Mesendoderm (in vitro differentiated cells): ENCODE measurements at regions not wholly inside any gene's neighbourhood (a gene's known extent, or its start where the extent isn't known, plus 50 kb on each side); places are given as distances from the start of the nearest gene placed in this dataset.

Experiments
- DNase-seq: peaks from one replicate; pipeline ENCODE4 v3.0.0; 2013
- H2AK5ac ChIP-seq: 2 replicates; pipeline ENCODE4 v1.6.1; 2013; ENCODE audit warnings: low read length, inconsistent platforms
- H2BK120ac ChIP-seq: 2 replicates; pipeline ENCODE4 v1.6.1; 2013; ENCODE audit warnings: low read depth, mild to moderate bottlenecking, low read length, moderate library complexity, mixed read lengths
- H2BK15ac ChIP-seq: replicated peaks from 2 replicates; pipeline ENCODE4 v1.6.1; 2013; ENCODE audit warnings: low read depth, mild to moderate bottlenecking, moderate library complexity
- H2BK5ac ChIP-seq: 2 replicates; pipeline ENCODE4 v1.6.1; 2013; ENCODE audit warnings: low read length, inconsistent platforms
- H3K18ac ChIP-seq: 2 replicates; pipeline ENCODE4 v1.6.1; 2013; ENCODE audit warnings: mild to moderate bottlenecking, low read length, mixed read lengths
- H3K23ac ChIP-seq: one replicate; pipeline ENCODE4 v1.6.1; 2013; ENCODE audit warnings: low read length
- H3K27ac ChIP-seq: 2 replicates; pipeline ENCODE4 v1.5.1; 2013; ENCODE audit warnings: low read depth, mild to moderate bottlenecking, inconsistent platforms, low read length, moderate library complexity
- H3K27me3 ChIP-seq: 2 replicates; pipeline ENCODE4 v1.6.1; 2013; ENCODE audit warnings: low read length, control low read depth, mild to moderate bottlenecking, inconsistent platforms; ENCODE audit not compliant: insufficient read depth, poor library complexity
- H3K36me3 ChIP-seq: 2 replicates; pipeline ENCODE4 v1.6.1; 2013; ENCODE audit warnings: low read length, inconsistent platforms; ENCODE audit not compliant: control insufficient read depth, insufficient read depth
- H3K4ac ChIP-seq: one replicate; pipeline ENCODE4 v1.6.1; 2013; ENCODE audit warnings: low read depth, mild to moderate bottlenecking, low read length, moderate library complexity
- H3K4me1 ChIP-seq: 2 replicates; pipeline ENCODE4 v1.6.1; 2013; ENCODE audit warnings: low read depth, low read length, inconsistent platforms; ENCODE audit not compliant: control insufficient read depth
- H3K4me2 ChIP-seq: 2 replicates; pipeline ENCODE4 v1.6.1; 2013; ENCODE audit warnings: low read length
- H3K4me3 ChIP-seq: 2 replicates; pipeline ENCODE4 v1.5.1; 2013; ENCODE audit warnings: mild to moderate bottlenecking, low read length
- H3K56ac ChIP-seq: one replicate; pipeline ENCODE4 v1.6.1; 2013; ENCODE audit warnings: low read length
- H3K79me1 ChIP-seq: 2 replicates; pipeline ENCODE4 v1.6.1; 2013; ENCODE audit warnings: low read length, inconsistent platforms
- H3K79me2 ChIP-seq: 2 replicates; pipeline ENCODE4 v1.6.1; 2013; ENCODE audit warnings: mild to moderate bottlenecking, low read length; ENCODE audit not compliant: control insufficient read depth, insufficient read depth
- H3K9ac ChIP-seq: 2 replicates; pipeline ENCODE4 v1.6.1; 2013; ENCODE audit warnings: low read length, inconsistent platforms
- H4K5ac ChIP-seq: one replicate; pipeline ENCODE4 v1.6.1; 2013; ENCODE audit warnings: low read length
- H4K8ac ChIP-seq: one replicate; pipeline ENCODE4 v1.6.1; 2013; ENCODE audit warnings: low read depth, mild to moderate bottlenecking, control low read depth, low read length, moderate library complexity
- WGBS: extraction: QIAGEN DNeasy Blood & Tissue Kit; methylation state at CpG from one replicate; pipeline ENCODE4 v1.1.7; 2013; ENCODE audit warnings: low lambda C conversion rate, missing lambda C conversion rate; ENCODE audit not compliant: insufficient coverage; ENCODE audit errors: extremely low coverage; 5-methylcytosine and 5-hydroxymethylcytosine counted together

DNA sequence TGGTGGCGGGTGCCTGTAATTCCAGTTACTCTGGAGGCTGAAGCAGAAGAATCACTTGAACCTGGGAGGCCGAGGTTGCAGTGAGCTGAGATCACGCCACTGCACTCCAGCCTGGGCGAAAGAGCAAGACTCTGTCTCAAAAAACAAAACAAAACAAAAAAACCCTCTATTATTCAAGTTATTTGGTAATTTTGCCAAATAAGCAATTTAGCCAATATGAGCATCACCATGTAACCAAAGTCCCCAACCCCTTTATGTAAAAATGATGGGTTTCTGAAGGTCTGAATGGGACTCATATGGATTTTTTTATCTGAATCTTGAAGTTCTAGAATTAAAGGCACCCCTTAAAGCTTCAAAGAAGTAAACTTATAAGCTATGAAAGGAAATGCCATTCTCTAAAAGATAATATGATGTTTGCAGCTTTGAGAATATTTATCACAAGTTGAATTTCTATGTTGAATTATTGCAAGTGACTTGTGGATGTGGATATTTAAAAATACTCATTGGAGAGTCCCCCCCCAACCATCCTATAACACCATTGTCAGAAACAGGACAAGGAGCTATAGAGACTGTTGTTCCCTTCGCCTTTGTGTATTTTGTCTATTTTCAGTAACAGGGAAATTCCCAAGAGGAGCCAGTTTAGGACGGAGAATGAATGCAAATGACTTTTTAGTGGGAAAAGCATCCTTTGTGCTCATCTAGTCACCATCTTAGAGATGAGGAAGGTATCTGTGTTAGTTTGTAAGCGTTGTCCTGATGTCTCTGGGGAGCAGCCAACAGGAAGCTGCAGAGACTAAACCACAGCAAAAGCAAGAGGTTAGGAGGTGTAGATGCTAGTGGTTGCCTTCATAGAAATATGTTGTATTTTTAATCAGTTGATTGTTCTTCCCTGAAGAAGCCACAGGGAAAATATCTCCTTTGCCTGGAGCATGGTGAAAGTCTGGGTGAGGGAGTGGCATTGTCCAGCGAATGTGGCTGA is 68.3 kb downstream of the TET3 start:
- no peak overlapping the region for H2AK5ac ChIP-seq
- no peak overlapping the region for H2BK15ac ChIP-seq
- DNase-seq, result no peak

DNA sequence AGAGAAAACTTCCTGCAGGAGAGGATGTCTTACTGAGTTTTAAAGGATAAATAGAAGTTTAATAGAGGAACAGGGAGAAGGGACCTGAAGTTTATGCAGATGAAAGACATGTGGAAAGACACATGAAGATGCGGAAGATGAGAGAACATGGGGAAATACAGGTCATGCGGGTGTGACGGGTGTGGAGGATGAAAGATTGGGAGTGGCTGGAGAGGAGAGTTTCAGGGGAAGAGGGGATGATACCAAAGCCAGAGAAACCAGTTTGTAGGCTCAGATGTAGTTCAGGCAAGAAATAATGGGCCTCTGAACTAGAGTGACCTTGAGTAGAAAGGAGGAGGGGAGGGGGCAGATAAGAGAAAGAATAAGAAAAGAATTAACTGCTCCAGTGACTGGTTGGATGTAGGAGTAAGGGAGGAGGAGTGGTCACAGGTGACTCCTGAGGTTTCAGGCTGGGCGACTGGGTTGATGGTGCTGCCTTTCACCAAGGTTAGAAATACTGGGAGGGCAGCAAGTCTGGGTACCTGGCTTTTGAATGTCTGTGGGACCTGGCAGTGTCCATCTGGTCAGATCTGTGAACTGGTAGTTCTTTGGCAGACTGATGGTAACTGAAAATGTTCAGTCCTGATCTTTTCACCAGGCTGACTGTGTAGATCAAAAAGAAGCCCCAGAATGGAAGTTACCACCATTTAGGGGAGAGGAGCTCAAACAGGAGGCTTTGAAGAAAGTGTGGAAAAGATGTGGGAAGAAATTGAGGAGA is 69.4 kb downstream of the TET3 start:
- DNase-seq, result no peak
- Histone ChIP-seq H3K79me2 (no peaks in the 10 kb centered on the region), H2BK5ac (no peak overlapping the region), H4K5ac (no peak overlapping the region), H3K27ac (no peak overlapping the region), H2BK15ac (no peak overlapping the region), H3K79me1 (peaks cover 9% of the 10 kb centered on the region), H3K4me2 (no peak overlapping the region), H3K9ac (no peak overlapping the region), H2BK120ac (no peak overlapping the region), H4K8ac (no peak overlapping the region), H3K23ac (no peak overlapping the region), H3K36me3 (no peaks in the 10 kb centered on the region), H2AK5ac (no peak overlapping the region), H3K4ac (no peak overlapping the region), H3K27me3 (no peaks in the 10 kb centered on the region), H3K4me1 (no peaks in the 10 kb centered on the region), H3K56ac (no peak overlapping the region), H3K18ac (no peak overlapping the region), H3K4me3 (no peak overlapping the region)
- no CpG with 5 or more reads among the region's 4 CpGs for WGBS

More for the DNA sequence above, 68.3 kb downstream of the TET3 start:
- no peaks in the 10 kb centered on the region for H3K27me3 ChIP-seq
- H3K56ac ChIP-seq, result no peak overlapping the region
- H2BK120ac ChIP-seq, result no peak overlapping the region
- no peak overlapping the region for H3K4me3 ChIP-seq
- no peak overlapping the region for H3K4ac ChIP-seq
- no peaks in the 10 kb centered on the region for H3K36me3 ChIP-seq
- H3K9ac ChIP-seq, result no peak overlapping the region
- H3K4me1 ChIP-seq, result no peaks in the 10 kb centered on the region
- no peaks in the 10 kb centered on the region for H3K79me2 ChIP-seq
- no peak overlapping the region for H3K18ac ChIP-seq
- H3K27ac ChIP-seq, result no peak overlapping the region
- H4K8ac ChIP-seq, result no peak overlapping the region
- no peak overlapping the region for H4K5ac ChIP-seq
- H3K23ac ChIP-seq, result no peak overlapping the region
- no CpG with 5 or more reads among the region's 8 CpGs for WGBS
- H3K79me1 ChIP-seq, result peaks cover 9% of the 10 kb centered on the region
- no peak overlapping the region for H3K4me2 ChIP-seq
- H2BK5ac ChIP-seq, result no peak overlapping the region

DNA sequence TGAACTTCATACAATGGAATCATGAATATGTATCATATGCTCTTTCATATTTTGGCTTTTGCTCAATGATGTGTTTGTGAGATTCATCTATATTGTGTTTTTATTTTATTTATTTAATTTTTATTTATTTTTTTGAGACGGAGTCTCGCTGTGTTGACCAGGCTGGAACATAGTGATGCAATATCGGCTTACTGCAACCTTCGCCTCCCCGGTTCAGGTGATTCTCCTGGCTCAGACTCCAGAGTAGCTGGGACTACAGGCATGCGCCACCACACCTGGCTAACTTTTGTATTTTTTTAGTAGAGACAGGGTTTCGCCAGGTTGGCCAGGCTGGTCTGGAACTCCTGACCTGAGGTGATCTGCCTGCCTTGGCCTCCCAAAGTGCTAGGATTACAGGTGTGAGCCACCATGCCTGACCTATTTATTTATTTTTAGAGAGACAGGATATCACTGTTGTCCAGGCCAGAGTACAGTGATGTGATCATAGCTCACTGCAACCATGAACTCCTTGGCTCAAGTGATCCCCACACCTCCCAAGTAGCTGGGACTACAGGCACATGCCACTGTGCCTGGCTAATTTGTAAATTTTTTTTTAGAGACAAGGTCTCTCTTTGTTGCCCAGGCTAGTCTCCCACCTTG is 74.5 kb downstream of the TET3 start:
- Histone ChIP-seq H3K4ac (no peak overlapping the region), H3K79me2 (no peaks in the 10 kb centered on the region), H4K8ac (no peak overlapping the region), H4K5ac (no peak overlapping the region), H3K56ac (no peak overlapping the region), H3K23ac (no peak overlapping the region), H2BK120ac (no peak overlapping the region), H2BK15ac (no peak overlapping the region), H3K27ac (no peak overlapping the region), H3K79me1 (peaks cover 4% of the 10 kb centered on the region), H3K9ac (no peak overlapping the region), H3K18ac (no peak overlapping the region), H3K36me3 (no peaks in the 10 kb centered on the region), H3K4me3 (no peak overlapping the region), H3K4me2 (no peak overlapping the region), H3K4me1 (no peaks in the 10 kb centered on the region), H3K27me3 (no peaks in the 10 kb centered on the region), H2AK5ac (no peak overlapping the region), H2BK5ac (no peak overlapping the region)
- WGBS, result no CpG with 5 or more reads among the region's 7 CpGs
- no peak for DNase-seq

DNA sequence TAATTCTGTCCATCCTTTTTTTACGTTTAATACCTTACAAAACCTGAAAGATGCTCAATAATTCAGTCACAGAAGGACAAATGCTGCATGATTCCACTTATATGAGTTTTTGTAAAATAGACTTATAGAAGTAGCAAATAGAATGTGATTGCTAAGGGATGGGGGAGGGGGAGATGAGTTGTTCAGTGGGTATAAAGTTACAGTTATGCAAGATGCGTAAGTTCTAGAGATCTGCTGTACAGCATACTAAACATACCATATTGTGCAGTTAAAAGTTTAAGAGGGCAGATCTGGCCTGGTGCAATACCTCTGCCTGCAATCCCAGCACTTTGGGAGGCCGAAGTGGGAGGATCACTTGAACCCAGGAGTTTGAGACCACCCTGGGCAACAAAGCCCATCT is 78.8 kb downstream of the TET3 start:
- Histone ChIP-seq H3K27ac (no peak overlapping the region), H3K4me3 (no peak overlapping the region), H3K27me3 (no peaks in the 10 kb centered on the region), H3K9ac (no peak overlapping the region), H4K8ac (no peak overlapping the region), H3K79me1 (no peaks in the 10 kb centered on the region), H3K36me3 (no peaks in the 10 kb centered on the region), H3K23ac (no peak overlapping the region), H3K4me1 (no peaks in the 10 kb centered on the region), H2BK120ac (no peak overlapping the region), H2BK5ac (no peak overlapping the region), H3K79me2 (no peaks in the 10 kb centered on the region), H3K4ac (no peak overlapping the region), H2BK15ac (no peak overlapping the region), H3K56ac (no peak overlapping the region), H4K5ac (no peak overlapping the region), H3K4me2 (no peak overlapping the region), H2AK5ac (no peak overlapping the region), H3K18ac (no peak overlapping the region)
- DNase-seq, result no peak
- WGBS, result no CpG with 5 or more reads among the region's 3 CpGs

DNA sequence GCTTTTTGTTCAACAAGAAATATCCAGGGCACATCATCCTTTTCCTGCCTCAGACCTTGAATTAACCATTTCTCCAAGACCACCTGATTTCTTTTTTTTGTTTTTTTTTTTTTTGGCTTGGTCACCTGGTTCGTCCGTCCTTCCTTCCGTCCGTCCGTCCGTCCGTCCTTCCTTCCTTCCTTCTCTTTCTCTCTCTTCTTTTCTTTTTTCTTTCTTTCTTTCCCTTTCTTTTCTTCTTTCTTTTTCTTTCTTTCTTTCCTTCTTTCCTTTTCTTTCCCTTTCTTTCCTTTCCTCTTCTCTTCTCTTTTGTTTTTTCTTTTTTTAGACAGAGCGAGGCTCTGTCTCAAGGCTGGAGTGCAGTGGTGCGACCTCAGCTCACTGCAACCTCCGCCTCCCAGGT is 80.7 kb downstream of the TET3 start:
- no peak overlapping the region for H2BK15ac ChIP-seq
- no peak overlapping the region for H4K5ac ChIP-seq
- no peaks in the 10 kb centered on the region for H3K36me3 ChIP-seq
- no peak overlapping the region for H3K18ac ChIP-seq
- no peaks in the 10 kb centered on the region for H3K4me1 ChIP-seq
- no peaks in the 10 kb centered on the region for H3K79me1 ChIP-seq
- H3K23ac ChIP-seq, result no peak overlapping the region
- no peak overlapping the region for H2AK5ac ChIP-seq
- H3K27ac ChIP-seq, result no peak overlapping the region
- H3K56ac ChIP-seq, result no peak overlapping the region
- no peak overlapping the region for H3K4me2 ChIP-seq
- H4K8ac ChIP-seq, result no peak overlapping the region
- no peak overlapping the region for H2BK5ac ChIP-seq
- H3K4me3 ChIP-seq, result no peak overlapping the region
- no CpG with 5 or more reads among the region's 10 CpGs for WGBS
- no peak overlapping the region for H2BK120ac ChIP-seq
- no peaks in the 10 kb centered on the region for H3K27me3 ChIP-seq
- H3K79me2 ChIP-seq, result no peaks in the 10 kb centered on the region
- no peak overlapping the region for H3K4ac ChIP-seq
- no peak overlapping the region for H3K9ac ChIP-seq
- DNase-seq, result no peak
